Endothelial cell of umbilical vein (primary cell): ENCODE measurements at regions not wholly inside any gene's neighbourhood (a gene's known extent, or its start where the extent isn't known, plus 50 kb on each side); places are given as distances from the start of the nearest gene placed in this dataset.
"Not testable (repeated sequence)": the region's sequence is repeated elsewhere in the genome, so short reads cannot be mapped to it uniquely, and the experiment has no call there.

Source experiments
- BruUV-seq: library from RNA; stranded (reverse); fragments of 400-500 nt; replicated peaks from 2 replicates; lab custom pipeline; 2021; lab: Mats Ljungman, UMichigan
- CTCF ChIA-PET: fragments of 300-600, 350-600 bp; sonication (Branson Sonifier 250); formaldehyde crosslinking; loops from one replicate; lab custom pipeline; 2021; ENCODE audit warnings: antibody characterized with exemption, inconsistent platforms; lab: Charles Lee
- POLR2A ChIA-PET: fragments of 300-600, 350-600 bp; sonication (Branson Sonifier 250); formaldehyde crosslinking; loops from one replicate; lab custom pipeline; 2021; ENCODE audit warnings: antibody characterized with exemption, inconsistent platforms; lab: Charles Lee
- DNase-seq: peaks from one replicate; pipeline ENCODE4 v3.0.0-alpha.2; 2011; ENCODE audit warnings: low read depth, low spot score
- FAIRE-seq: peaks from 2 replicates; lab custom pipeline; 2011; peaks lifted over from hg19 to GRCh38; lab: Jason Lieb, UNC
- H2AFZ ChIP-seq: 2 replicates; pipeline ENCODE4 v1.6.0; 2012; ENCODE audit warnings: low read depth, low read length, control low read depth, inconsistent platforms
- H3K27ac ChIP-seq: 2 replicates; pipeline ENCODE4 v1.5.1; 2011; ENCODE audit warnings: low read depth, mild to moderate bottlenecking, control low read depth, low read length, moderate library complexity; ENCODE audit not compliant: insufficient read depth
- H3K27me3 ChIP-seq, 2 experiments: 2 replicates each; pipeline versions ENCODE4 v1.6.0 to v1.6.1; 2011; ENCODE audit warnings: low read length in 2 of 2, mixed read lengths in 1 of 2; ENCODE audit not compliant: control insufficient read depth in 2 of 2, insufficient read depth in 2 of 2
- H3K36me3 ChIP-seq, 2 experiments: 2 replicates in 1 of 2; 3 replicates in 1 of 2; pipeline ENCODE4 v1.5.1; 2011; ENCODE audit warnings: low read length in 2 of 2, mild to moderate bottlenecking in 1 of 2, moderate library complexity in 1 of 2; ENCODE audit not compliant: control insufficient read depth in 2 of 2, insufficient read depth in 2 of 2; ENCODE audit errors: extremely low read depth in 1 of 2
- H3K4me1 ChIP-seq: 3 replicates; pipeline ENCODE4 v1.5.1; 2011; ENCODE audit warnings: mild to moderate bottlenecking, low read length; ENCODE audit not compliant: control insufficient read depth, insufficient read depth; ENCODE audit errors: extremely low read depth
- H3K4me2 ChIP-seq: 2 replicates; pipeline ENCODE4 v1.6.1; 2011; ENCODE audit warnings: low read length, control low read depth, mixed read lengths; ENCODE audit not compliant: insufficient read depth
- H3K4me3 ChIP-seq, 3 experiments: fragments of 200-600 bp in 1 of 3; sonication (generic), shearing (Covaris generic) in 1 of 3; replicated peaks in 1 of 3; 2 replicates each; pipeline ENCODE4 v1.5.1; 2011 to 2016; ENCODE audit warnings: control low read depth in 3 of 3, low read length in 3 of 3, mild to moderate bottlenecking in 2 of 3, inconsistent platforms in 1 of 3, low read depth in 1 of 3, moderate library complexity in 1 of 3; ENCODE audit not compliant: insufficient read depth in 1 of 3
- H3K79me2 ChIP-seq: 2 replicates; pipeline ENCODE4 v1.6.0; 2012; ENCODE audit warnings: low read length, inconsistent platforms; ENCODE audit not compliant: control insufficient read depth, insufficient read depth
- H3K9ac ChIP-seq: replicated peaks from 2 replicates; pipeline ENCODE3; 2011; ENCODE audit warnings: low read length, control low read depth; ENCODE audit not compliant: insufficient read depth; ENCODE audit errors: extremely low read depth
- H3K9me1 ChIP-seq: replicated peaks from 3 replicates; pipeline ENCODE4 v1.6.0; 2011; ENCODE audit warnings: mild to moderate bottlenecking, low read length; ENCODE audit not compliant: control insufficient read depth, insufficient read depth; ENCODE audit errors: extremely low read depth
- H3K9me3 ChIP-seq: replicated peaks from 2 replicates; pipeline ENCODE4 v1.5.1; 2012; ENCODE audit warnings: low read length, inconsistent platforms; ENCODE audit not compliant: control insufficient read depth, insufficient read depth
- H4K20me1 ChIP-seq: replicated peaks from 2 replicates; pipeline ENCODE3; 2011; ENCODE audit warnings: mild to moderate bottlenecking, low read length; ENCODE audit not compliant: control insufficient read depth, insufficient read depth; ENCODE audit errors: extremely low read depth
- CTCF ChIP-seq, 2 donors: IDR thresholded peaks; 1 replicate in 1 of 2; 2 replicates in 1 of 2; pipeline ENCODE4 v1.5.1; 2011; ENCODE audit warnings: low read length in 2 of 2, mild to moderate bottlenecking in 2 of 2, moderate library complexity in 2 of 2, control low read depth in 1 of 2, inconsistent platforms in 1 of 2, low read depth in 1 of 2; ENCODE audit not compliant: insufficient read depth in 1 of 2; ENCODE audit errors: extremely low read depth in 1 of 2
- EZH2 ChIP-seq: IDR thresholded peaks from 2 replicates; pipeline ENCODE4 v1.6.1; 2012; ENCODE audit warnings: borderline replicate concordance, low read depth, mild to moderate bottlenecking, moderate library complexity, low read length, inconsistent platforms; ENCODE audit not compliant: severe bottlenecking
- FOS ChIP-seq: IDR thresholded peaks from 2 replicates; pipeline ENCODE4 v1.6.1; 2011; ENCODE audit warnings: mild to moderate bottlenecking, low read length, moderate library complexity, borderline replicate concordance; ENCODE audit not compliant: insufficient read depth
- GATA2 ChIP-seq: IDR thresholded peaks from 2 replicates; pipeline ENCODE4 v1.7.0; 2011; ENCODE audit warnings: low read depth, mild to moderate bottlenecking, moderate library complexity, mixed read lengths, low read length; ENCODE audit not compliant: insufficient read length, insufficient read depth
- JUN ChIP-seq: IDR thresholded peaks from 2 replicates; pipeline ENCODE4 v1.6.1; 2011; ENCODE audit warnings: borderline replicate concordance, low read depth; ENCODE audit not compliant: insufficient read length, insufficient read depth
- MYC ChIP-seq: IDR thresholded peaks from one replicate; pipeline ENCODE4 v1.6.1; 2011; ENCODE audit warnings: mild to moderate bottlenecking, low read depth, low read length
- POLR2A ChIP-seq: IDR thresholded peaks from 2 replicates; pipeline ENCODE4 v1.6.1; 2012; ENCODE audit warnings: low read depth, mild to moderate bottlenecking, control low read depth, low read length
- POLR2AphosphoS5 ChIP-seq: IDR thresholded peaks from 2 replicates; pipeline ENCODE4 v1.6.1; 2012; ENCODE audit warnings: low read depth, mild to moderate bottlenecking, control low read depth, low read length, moderate library complexity; ENCODE audit not compliant: insufficient read depth
- dilution Hi-C: fragments of 300-500 bp; cut with MboI; formaldehyde crosslinking; loops from one replicate; pipeline ENCODE4 v1.15.0; 2019; ENCODE audit warnings: low sequenced_read_pairs; ENCODE audit not compliant: extremely low pct_ligation_motif_present
- intact Hi-C: fragments of 100-400 bp; cut with micrococcal nuclease; formaldehyde crosslinking; loops from one replicate; pipeline ENCODE4 v1.10.0; 2022
- TF ChIP-seq, protein P1 (sequence below): IDR thresholded peaks from 2 replicates; pipeline ENCODE4 v1.6.1; 2011; ENCODE audit not compliant: insufficient read depth, insufficient read length

DNA sequence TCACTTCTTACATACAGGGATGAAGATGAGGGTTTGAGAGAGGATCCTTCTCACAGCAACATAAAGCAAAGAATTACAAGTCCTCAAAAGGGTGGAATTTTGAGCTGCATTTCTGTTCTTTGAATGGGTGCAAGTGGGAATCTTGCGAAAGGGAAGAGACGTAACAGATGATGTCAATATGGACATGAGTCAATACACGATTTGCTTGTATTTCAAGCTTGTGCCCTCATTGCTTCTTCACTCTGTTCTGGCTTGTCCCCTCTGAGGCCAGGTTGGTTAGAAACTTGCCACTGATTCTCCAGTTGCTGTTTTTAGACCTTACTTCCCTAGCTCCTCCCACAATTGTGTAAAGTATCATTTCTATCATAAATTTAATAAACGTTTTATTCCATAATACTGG is 104.8 kb upstream of the CLINT1 start:
- no peaks in the 10 kb centered on the region for H3K36me3 ChIP-seq
- no peak for TF ChIP-seq FOS
- no peak for TF ChIP-seq POLR2A
- no peak for TF ChIP-seq GATA2
- TF ChIP-seq MYC = no peak
- H3K9ac ChIP-seq = no peak overlapping the region
- intact Hi-C loops (no loop called here), dilution Hi-C loops (no loop called here)
- FAIRE-seq = no peak
- POLR2A ChIA-PET = no interaction called here
- no peaks in the 10 kb centered on the region for H3K9me3 ChIP-seq
- CTCF ChIA-PET = no interaction called here
- H2AFZ ChIP-seq = no peak overlapping the region
- H4K20me1 ChIP-seq = no peaks in the 10 kb centered on the region
- no TSS peak for BruUV-seq
- H3K27ac ChIP-seq = no peak overlapping the region
- no peaks in the 10 kb centered on the region for H3K79me2 ChIP-seq
- H3K27me3 ChIP-seq = no peaks in the 10 kb centered on the region
- H3K9me1 ChIP-seq = no peaks in the 10 kb centered on the region
- DNase-seq = no peak
- H3K4me3 ChIP-seq = no peak overlapping the region
- no peak overlapping the region for H3K4me2 ChIP-seq
- H3K4me1 ChIP-seq = no peaks in the 10 kb centered on the region

GRCh38 chr5:157963244-157963643 is 104.3 kb upstream of the CLINT1 start:
- TF ChIP-seq, protein P1, sequence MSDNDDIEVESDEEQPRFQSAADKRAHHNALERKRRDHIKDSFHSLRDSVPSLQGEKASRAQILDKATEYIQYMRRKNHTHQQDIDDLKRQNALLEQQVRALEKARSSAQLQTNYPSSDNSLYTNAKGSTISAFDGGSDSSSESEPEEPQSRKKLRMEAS = no peak
- no peak for TF ChIP-seq JUN
- TF ChIP-seq POLR2A = no peak
- no peak for TF ChIP-seq GATA2
- no peak for TF ChIP-seq CTCF (IDR thresholded peaks at IDR 0.05; ENCODE audit: extremely low read depth in 1 of 2, insufficient read depth in 1 of 2, low read depth in 1 of 2, low read length in 2 of 2)
- TF ChIP-seq POLR2AphosphoS5 = no peak
- TF ChIP-seq EZH2 = no peak
- no peak for TF ChIP-seq FOS
- TF ChIP-seq MYC = no peak
- DNase-seq = no peak
- Histone ChIP-seq H3K9me1 (no peaks in the 10 kb centered on the region), H3K36me3 (no peaks in the 10 kb centered on the region), H4K20me1 (no peaks in the 10 kb centered on the region), H3K4me1 (no peaks in the 10 kb centered on the region), H3K9ac (no peak overlapping the region), H3K79me2 (no peaks in the 10 kb centered on the region), H3K27me3 (no peaks in the 10 kb centered on the region), H3K9me3 (no peaks in the 10 kb centered on the region), H3K27ac (no peak overlapping the region), H3K4me2 (no peak overlapping the region), H2AFZ (no peak overlapping the region), H3K4me3 (no peak overlapping the region)
- intact Hi-C loops (no loop called here), dilution Hi-C loops (no loop called here)
- no TSS peak for BruUV-seq
- FAIRE-seq = no peak
- CTCF ChIA-PET = no interaction called here
- POLR2A ChIA-PET = no interaction called here

GRCh38 chr5:157962686-157963085 is 103.7 kb upstream of the CLINT1 start:
- not testable (repeated sequence) for BruUV-seq

More at GRCh38 chr5:157962686-157963085, 103.7 kb upstream of the CLINT1 start:
- H3K4me2 ChIP-seq, DNase-seq, H3K9me1 ChIP-seq, H2AFZ ChIP-seq, dilution Hi-C loops, H3K4me3 ChIP-seq, H3K27ac ChIP-seq, H4K20me1 ChIP-seq, H3K4me1 ChIP-seq, FAIRE-seq, H3K79me2 ChIP-seq, intact Hi-C loops, H3K27me3 ChIP-seq, H3K9me3 ChIP-seq, H3K9ac ChIP-seq, POLR2A ChIA-PET, H3K36me3 ChIP-seq: not testable (repeated sequence)
- CTCF ChIA-PET = interaction anchor here (1.3 kb wide), 1 partner anchor 14 kb away, joined by 6 read pairs; no protein-coding TSS in a partner anchor
